NK-92 treated with Interleukin-12 subunit alpha and Interleukin-12 subunit beta, amount 100 ng/mL, for 24 hours (cell line): ENCODE measurements at regions not wholly inside any gene's neighbourhood (a gene's known extent, or its start where the extent isn't known, plus 50 kb on each side); places are given as distances from the start of the nearest gene placed in this dataset.

Source experiments
- DNase-seq: peaks from one replicate; lab custom pipeline; 2025; lab: John Stamatoyannopoulos, UW

DNA sequence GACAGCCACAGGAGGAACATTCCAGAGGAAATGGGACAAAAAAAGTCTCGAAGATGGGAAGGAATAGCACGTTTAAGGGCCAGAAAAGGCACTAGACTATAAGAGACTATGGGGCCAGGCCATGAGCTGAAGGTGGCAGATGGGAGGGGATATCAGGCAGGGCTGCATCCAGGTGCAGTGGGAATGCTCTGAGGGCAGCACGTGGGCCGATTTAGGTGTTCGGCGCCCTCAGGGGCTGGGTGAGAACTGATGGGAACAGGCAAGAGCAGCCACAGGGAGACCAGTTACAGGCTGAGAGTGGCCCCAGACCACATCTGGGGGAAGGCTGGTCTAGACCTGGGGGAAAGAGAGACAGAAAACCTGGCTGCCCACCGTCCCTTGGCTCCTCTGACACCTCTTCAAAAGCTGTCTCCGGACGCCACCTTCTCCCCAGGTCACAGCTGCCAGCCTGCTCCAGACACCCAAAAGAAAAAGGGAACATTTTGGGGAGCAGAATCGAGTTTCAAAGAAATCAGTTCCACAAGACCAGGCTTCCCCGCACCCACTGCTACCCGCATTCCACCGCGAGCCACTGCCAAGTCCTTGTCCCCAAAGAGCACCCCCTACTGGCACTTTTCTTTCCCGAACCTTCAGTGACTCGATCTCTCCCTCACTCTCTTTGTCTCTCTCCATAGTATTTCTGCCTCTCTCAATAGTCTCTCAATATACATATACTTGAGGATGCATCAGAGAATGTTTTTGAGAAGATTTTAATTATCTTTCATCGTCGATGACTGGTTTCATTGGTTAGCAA lies 190.1 kb upstream of the AGAP1 start:
- no peak for DNase-seq

DNA sequence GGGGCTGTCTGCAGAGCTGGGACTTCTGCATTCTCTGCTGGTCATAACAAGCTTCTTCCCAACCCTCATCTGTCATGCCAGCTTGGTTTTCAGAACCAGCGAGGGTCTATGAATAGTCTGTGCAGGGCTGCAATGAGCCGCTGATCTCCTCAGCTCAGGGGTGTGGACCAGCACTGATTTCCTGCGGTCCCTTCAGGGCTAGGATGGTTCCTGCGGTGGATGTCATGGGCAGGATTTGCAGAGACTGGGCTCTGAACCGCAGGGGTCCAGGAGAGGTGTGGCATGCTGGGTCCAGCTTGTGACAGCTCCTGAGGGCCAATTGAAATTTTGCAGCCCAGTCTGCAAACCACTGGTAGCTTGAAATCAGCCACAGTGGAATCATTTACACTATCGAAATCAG lies 188.2 kb upstream of the AGAP1 start:
- no peak for DNase-seq

DNA sequence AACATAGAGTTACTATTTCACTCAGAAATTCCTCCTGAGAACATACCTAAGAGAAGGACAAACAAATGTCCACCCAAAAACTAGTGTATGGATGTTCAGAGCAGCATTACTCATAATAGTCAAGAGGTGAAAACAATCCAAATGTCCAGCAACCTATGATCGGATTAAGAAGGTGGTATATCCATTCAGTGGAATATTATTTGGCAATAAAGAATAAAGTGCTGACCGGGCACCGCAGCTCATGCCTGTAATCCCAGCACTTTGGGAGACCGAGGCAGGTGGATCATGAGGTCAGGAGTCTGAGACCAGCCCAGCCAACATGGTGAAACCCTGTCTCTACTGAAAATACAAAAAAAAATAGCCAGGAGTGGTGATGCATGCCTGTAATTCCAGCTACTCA lies 182.8 kb upstream of the AGAP1 start:
- no peak for DNase-seq

GRCh38 chr2:235312571-235312970 lies 181.3 kb upstream of the AGAP1 start:
- no peak for DNase-seq

- DNase-seq = no peak
Observed at GRCh38 chr2:235314371-235314930, 179.4 kb upstream of the AGAP1 start.

GRCh38 chr2:235319095-235319494 lies 174.7 kb upstream of the AGAP1 start:
- no peak for DNase-seq

DNA sequence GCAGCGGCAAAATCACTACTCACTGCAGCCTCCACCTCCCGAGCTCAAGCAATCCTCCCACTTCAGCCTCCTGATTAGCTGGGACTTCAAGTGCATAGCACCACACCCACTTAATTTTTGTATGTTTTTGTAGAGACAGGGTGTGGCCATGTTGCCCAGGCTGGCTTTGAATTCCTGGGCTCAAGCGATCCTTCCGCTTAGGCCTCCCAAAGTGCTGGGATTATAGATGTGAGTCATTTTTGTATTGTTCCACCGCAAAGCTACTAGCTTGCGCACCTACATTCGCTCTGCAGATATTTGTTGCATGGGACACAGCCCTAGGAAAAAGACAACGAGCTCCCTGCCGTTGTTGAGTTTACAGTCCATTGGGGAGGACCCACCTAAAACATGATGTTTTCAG lies 173.5 kb upstream of the AGAP1 start:
- no peak for DNase-seq

DNA sequence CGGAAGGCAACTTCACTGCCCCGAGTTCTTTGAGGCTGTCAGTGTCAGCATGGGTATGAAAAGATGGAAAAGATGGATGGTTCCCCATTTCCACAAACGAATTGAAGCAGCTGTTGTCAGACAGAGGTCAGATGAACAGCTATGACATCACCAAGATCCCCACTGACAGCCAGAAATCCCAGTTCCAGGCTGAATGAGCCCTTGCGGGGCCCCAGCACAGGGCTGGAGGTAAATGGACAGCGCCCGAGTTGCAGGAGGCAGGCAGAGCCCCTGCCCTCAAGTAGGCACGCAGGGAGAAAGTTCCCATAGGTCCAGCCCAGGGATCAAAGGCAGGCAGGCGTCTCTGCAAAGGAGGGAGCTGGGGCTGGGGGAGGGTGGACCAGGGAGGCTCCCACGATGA lies 169.5 kb upstream of the AGAP1 start:
- DNase-seq = no peak

- DNase-seq = no peak
Observed at GRCh38 chr2:235325151-235325550, 168.7 kb upstream of the AGAP1 start.

DNA sequence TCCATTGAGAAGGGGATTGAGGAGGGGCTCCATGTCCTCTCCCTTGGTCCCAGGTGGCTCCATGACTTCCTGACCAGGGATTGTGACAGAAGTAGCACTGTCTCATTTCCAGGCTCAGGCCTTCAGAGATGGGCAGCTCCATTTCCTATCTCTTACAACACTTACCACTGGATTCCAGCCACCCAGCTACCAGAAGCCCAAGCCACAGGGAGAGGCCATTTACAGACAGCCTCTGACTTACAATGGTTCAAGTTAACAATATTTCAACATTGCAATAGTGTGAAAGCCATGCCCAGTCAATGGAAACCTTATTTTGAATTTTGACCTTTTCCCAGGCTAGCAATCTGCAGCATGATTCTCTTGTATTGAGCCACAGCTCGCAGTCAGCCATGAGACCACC lies 164.9 kb upstream of the AGAP1 start:
- no peak for DNase-seq

- DNase-seq = no peak
Observed at GRCh38 chr2:235330775-235331451, 162.9 kb upstream of the AGAP1 start.

GRCh38 chr2:235332240-235332890 lies 161.5 kb upstream of the AGAP1 start:
- no peak for DNase-seq

DNA sequence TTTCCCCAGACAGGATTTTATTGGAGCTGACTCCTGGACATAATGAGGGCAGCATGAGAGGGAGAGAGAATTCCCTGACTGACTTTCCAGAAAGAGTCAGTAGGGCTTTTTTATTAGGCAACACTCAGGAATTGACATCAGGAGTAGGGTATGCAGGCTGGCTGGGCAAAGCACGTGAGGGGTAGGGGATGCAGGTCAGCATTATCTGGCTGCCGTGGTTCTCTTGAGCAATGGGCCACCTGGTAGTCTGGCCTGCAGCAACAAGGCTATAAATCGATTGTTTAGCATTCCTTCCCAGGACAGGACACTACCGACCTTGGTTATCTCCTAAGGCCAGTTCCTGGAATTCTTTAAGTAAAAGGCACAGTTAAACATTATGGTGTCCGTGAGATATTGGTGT lies 160.8 kb upstream of the AGAP1 start:
- no peak for DNase-seq

DNA sequence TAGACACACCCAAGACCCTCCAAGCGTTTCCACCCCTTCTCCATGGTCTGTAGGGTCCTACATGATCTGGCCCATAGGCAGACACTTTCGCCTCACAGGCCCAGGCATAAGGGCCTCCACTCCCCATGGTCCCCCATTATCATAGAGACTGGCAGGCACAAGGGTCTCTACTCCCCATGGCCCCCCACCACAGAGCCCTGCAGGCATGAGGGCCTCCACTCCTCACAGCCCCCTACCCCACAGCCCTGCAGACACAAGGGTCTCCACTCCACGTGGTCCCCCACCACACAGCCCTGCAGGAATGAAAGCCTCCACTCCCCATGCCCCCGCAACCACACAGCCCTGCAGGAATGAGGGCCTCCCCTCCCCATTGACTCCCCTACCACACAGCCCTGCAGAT lies 159.7 kb upstream of the AGAP1 start:
- no peak for DNase-seq

DNA sequence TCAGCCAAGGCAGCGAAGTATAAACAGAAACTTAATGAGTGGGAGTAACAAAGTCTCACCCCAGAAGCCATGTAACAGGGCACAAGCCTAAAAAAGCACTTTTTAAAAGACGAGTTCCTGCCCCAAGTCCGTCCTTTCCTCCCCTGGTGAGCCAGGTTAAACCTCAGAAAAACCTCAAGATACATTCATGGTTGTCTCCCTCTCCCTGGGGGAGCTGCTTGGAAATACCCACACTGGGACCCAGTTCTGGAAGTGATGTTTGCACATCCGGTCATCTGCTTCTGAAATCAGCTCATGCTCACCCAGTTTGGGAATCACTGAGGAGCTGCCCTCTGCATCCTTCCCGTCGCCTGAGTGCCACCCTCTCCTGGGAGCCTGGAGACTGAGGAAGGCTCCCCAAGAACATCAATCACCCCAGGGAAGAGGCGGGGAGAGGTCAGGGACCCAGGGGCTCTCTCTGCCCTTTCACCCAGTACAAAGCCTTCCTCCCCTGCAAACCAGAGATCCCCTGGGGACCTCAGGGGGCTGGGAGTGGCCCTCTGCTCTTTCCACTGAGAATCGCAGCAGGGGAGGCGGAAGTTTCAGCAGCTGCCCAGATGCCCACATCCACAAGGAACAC lies 150.6 kb upstream of the AGAP1 start:
- DNase-seq = no peak

DNA sequence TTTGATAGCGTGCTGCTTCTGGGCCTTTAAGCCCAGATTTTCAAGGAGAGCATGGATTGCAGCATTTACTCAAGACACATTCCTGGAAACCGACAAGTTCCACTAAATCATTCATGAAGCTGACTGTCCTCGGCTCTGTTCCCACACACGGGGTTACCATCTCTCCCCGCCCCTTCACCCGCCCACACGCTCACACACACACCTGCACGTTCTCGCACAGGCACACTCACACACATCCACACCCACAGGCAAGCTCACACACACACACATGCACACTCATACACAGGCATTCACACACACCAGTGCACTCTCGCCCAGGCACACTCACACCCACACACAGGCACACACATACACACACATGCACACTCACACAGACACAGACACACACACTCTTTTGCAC lies 150.0 kb upstream of the AGAP1 start:
- no peak for DNase-seq

- DNase-seq = no peak
Observed at GRCh38 chr2:235345745-235346144, 148.1 kb upstream of the AGAP1 start.

GRCh38 chr2:235347691-235348090 lies 146.2 kb upstream of the AGAP1 start:
- no peak for DNase-seq

DNA sequence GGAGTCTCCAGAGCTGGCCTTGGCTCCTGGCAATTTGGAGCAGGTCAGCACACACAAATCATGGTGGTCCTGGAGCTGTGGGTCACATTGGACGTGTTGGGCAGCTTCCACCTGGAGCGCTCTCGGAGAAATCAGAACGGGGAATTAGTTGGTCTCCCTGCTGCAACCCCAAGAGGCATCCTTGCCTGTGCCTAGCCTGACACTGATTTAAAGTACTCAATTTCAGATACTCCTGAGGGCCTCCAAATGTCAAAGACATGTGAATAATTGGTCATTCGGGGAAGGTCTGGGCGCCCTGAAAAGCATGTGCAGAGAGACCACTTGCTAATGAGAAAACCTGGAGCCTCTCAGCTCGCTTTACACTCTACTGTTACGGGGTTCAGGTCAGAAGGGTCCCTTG lies 145.5 kb upstream of the AGAP1 start:
- no peak for DNase-seq

- DNase-seq = no peak
Observed at GRCh38 chr2:235350234-235350633, 143.6 kb upstream of the AGAP1 start.

DNA sequence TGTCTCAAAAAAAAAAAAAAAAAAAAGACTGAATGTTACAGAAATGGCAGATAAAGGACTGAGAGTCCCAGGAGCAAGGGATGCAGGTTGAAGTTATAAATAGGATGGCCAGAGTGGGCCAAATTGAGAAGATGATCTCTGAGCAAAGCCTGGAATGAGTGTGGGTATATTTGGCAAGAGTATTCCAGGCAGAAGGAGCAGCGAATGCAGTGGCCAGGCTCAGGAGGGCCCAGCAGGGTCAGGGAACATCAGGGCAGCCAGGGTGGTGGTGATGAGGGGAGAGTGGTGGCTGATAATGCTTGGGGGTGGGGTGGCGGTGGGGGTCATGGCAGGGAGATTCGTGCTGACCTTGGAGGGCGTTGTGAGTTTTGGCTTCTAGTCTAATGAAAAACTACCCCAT lies 141.3 kb upstream of the AGAP1 start:
- DNase-seq = no peak

- DNase-seq = no peak
Observed at GRCh38 chr2:235357881-235358280, 136.0 kb upstream of the AGAP1 start.
